ENCODE measurements at regions not wholly inside any gene's neighbourhood (a gene's known extent, or its start where the extent isn't known, plus 50 kb on each side); places are given as distances from the start of the nearest gene placed in this dataset.
"Not testable (repeated sequence)": the region's sequence is repeated elsewhere in the genome, so short reads cannot be mapped to it uniquely, and the experiment has no call there.

DNA sequence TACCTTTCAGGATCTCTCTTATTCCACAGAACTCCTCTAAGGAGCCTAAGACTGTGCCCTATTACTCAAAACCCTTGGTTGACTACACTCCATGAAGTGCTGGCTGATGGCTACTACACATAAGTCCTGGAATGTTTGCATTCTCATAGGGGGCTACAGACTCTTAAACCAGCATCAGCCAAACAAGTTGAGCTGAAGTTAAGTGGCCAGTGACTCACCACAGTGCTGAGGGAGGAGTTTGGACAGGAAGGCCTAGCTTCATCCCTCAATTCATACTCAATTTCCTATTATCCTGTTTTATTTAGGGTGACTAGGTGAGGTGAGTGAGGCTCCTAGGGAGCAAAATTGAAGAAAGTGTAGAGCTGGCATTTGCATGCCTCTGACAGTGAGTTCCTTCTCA, 246.7 kb downstream of the SMAD2 start:
- Mint-ChIP-seq H3K36me3 (no peaks in the 10 kb centered on the region), H3K27me3 (ENCODE audit: low read depth in 3 of 3) (peaks cover 0 to 3% (median 2%) of the 10 kb centered on the region in 3 donors), H3K4me1 (no peaks in the 10 kb centered on the region), H3K27ac (no peak overlapping the region), H3K9me3 (peaks cover 0 to 7% (median 0%) of the 10 kb centered on the region in 6 donors), H3K4me3 (no peak overlapping the region)
- no peak for DNase-seq

GRCh38 chr18:47682876-47683275, 247.6 kb downstream of the SMAD2 start:
- DNase-seq: no peak
- H3K4me1 Mint-ChIP-seq: no peaks in the 10 kb centered on the region
- H3K36me3 Mint-ChIP-seq: no peaks in the 10 kb centered on the region
- no peak overlapping the region for H3K27ac Mint-ChIP-seq
- H3K4me3 Mint-ChIP-seq: no peak overlapping the region
- peaks cover 0 to 4% (median 2%) of the 10 kb centered on the region in 3 donors for H3K27me3 Mint-ChIP-seq (ENCODE audit: low read depth in 3 of 3)
- peaks cover 0 to 7% (median 0%) of the 10 kb centered on the region in 6 donors for H3K9me3 Mint-ChIP-seq

DNA sequence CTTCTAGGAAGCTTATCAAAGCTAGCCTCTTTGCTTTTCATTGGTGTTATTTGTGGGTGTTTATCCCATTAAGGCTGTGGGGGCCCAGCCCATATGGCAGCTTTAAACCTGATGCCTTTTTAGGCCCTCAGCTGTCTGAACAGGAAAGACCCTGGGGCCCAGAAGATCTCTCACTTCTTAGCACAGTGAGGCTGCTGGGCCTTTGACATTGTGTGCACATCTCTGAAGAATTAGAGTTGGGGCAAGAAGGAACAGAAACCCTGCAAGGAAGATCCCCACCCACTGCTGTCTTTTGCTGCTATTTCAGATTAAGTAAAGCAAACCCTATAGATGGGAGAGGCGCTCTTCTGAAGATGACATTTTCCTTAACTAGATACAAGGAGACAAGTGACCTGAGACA, 250.0 kb downstream of the SMAD2 start:
- no peak overlapping the region for H3K4me3 Mint-ChIP-seq
- no peak overlapping the region for H3K27ac Mint-ChIP-seq
- peaks cover 0 to 3% (median 2%) of the 10 kb centered on the region in 3 donors for H3K27me3 Mint-ChIP-seq (ENCODE audit: low read depth in 3 of 3)
- H3K9me3 Mint-ChIP-seq: peaks cover 0 to 6% (median 0%) of the 10 kb centered on the region in 6 donors
- no peaks in the 10 kb centered on the region for H3K4me1 Mint-ChIP-seq
- no peak for DNase-seq
- H3K36me3 Mint-ChIP-seq: no peaks in the 10 kb centered on the region

DNA sequence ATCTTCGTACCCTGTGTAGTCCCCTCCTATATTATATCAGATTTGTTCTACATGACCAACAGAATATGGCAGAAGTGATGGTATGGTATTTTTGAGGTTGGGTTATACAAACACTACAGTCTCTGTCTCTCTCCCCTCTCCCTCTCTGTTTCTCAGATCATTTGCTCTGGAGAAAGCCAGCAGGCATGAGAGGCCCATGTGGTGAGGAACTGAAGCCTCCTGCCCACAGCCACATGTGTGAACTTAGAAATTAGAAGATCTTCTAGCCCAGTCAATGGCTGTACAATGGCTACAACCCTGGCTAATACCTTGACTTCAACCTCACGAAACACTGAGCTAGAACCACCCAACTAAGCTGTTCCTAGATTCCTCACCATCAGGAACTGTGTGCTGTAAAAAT, 250.6 kb downstream of the SMAD2 start:
- Mint-ChIP-seq H3K4me3 (no peak overlapping the region), H3K4me1 (no peaks in the 10 kb centered on the region), H3K9me3 (peaks cover 0 to 6% (median 0%) of the 10 kb centered on the region in 6 donors), H3K36me3 (no peaks in the 10 kb centered on the region), H3K27ac (no peak overlapping the region), H3K27me3 (ENCODE audit: low read depth in 3 of 3) (peaks cover 0 to 3% (median 2%) of the 10 kb centered on the region in 3 donors)
- DNase-seq: no peak

DNA sequence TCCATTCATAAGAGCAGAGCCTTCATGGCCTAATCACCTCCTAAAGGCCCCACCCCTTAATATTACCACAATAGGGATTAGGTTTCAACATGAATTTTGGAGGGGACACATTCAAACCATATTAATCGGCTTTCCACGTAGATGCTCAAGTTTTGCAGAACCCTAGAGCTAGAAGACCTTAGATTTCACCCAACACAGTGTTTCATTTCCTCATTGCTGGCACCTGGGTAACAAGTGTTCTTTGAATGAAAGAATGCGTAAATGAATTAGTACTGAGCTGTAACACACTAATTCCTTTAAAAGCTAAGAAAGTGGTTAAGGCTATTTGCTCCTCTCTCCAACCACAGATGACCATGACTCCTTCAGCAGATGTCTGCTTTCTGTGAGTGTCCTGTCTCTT, 252.5 kb downstream of the SMAD2 start:
- H3K4me1 Mint-ChIP-seq: no peaks in the 10 kb centered on the region

DNA sequence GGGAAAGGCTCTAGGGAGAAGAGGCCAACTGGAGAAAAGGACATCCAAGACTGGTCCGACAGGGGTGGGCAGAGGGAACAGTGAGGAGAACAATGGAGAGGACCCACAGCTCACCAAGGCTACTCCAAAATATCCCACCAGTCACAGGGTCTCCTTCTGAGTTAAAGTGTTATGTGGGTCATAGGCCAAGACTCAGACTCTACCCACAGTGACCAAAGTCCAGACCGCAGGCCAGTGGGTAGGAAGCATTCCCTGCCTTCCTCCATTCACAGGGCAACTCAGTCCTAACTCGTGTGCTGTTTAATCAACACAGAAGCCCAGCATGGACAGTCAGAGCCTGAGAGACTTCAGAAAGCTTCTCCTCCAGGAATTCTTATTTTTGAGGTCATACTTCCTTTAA, 260.6 kb downstream of the SMAD2 start:
- Mint-ChIP-seq H3K9me3 (peaks cover 0 to 2% (median 0%) of the 10 kb centered on the region in 6 donors), H3K27me3 (ENCODE audit: low read depth in 3 of 3) (peaks cover 0 to 11% (median 5%) of the 10 kb centered on the region in 3 donors), H3K4me1 (no peaks in the 10 kb centered on the region), H3K4me3 (no peak overlapping the region), H3K36me3 (no peaks in the 10 kb centered on the region), H3K27ac (no peak overlapping the region)
- DNase-seq: no peak

More for the DNA sequence above, 252.5 kb downstream of the SMAD2 start:
- no peaks in the 10 kb centered on the region for H3K36me3 Mint-ChIP-seq
- H3K27me3 Mint-ChIP-seq (ENCODE audit: low read depth in 3 of 3): peaks cover 0 to 3% (median 2%) of the 10 kb centered on the region in 3 donors
- peaks cover 0 to 6% (median 0%) of the 10 kb centered on the region in 6 donors for H3K9me3 Mint-ChIP-seq
- no peak for DNase-seq
- H3K4me3 Mint-ChIP-seq: no peak overlapping the region
- no peak overlapping the region for H3K27ac Mint-ChIP-seq

DNA sequence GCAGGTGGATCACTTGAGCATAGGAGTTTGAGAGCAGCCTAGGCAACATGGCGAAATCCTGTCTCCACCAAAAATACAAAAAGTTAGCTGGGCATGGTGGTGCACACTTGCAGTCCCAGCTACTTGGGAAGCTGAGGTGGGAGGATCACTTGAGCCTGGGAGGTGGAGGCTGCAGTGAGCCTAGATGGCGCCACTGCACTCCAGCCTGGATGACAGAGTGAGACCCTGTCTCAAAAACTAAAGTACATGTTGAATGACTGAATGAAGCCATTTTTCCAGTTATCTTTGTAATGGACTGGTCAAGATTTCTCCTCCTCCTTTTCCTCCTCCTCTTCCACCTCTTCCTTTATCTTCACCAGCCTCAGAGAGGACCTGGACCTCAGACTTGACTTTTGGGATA, 272.0 kb downstream of the SMAD2 start:
- H3K9me3 Mint-ChIP-seq: peaks cover 3 to 8% (median 5%) of the 10 kb centered on the region in 6 donors
- H3K4me1 Mint-ChIP-seq: no peaks in the 10 kb centered on the region
- H3K27me3 Mint-ChIP-seq (ENCODE audit: low read depth in 3 of 3): peaks cover 0 to 2% (median 0%) of the 10 kb centered on the region in 3 donors
- no peak for DNase-seq
- peaks cover 0 to 5% (median 0%) of the 10 kb centered on the region in 3 donors for H3K36me3 Mint-ChIP-seq
- H3K4me3 Mint-ChIP-seq: no peak overlapping the region
- no peak overlapping the region for H3K27ac Mint-ChIP-seq

- H3K27me3 Mint-ChIP-seq (ENCODE audit: low read depth in 3 of 3): peaks cover 0 to 3% (median 2%) of the 10 kb centered on the region in 3 donors
- no peak overlapping the region for H3K27ac Mint-ChIP-seq
- H3K36me3 Mint-ChIP-seq: peaks cover 0 to 4% (median 0%) of the 10 kb centered on the region in 3 donors
- DNase-seq: no peak
- no peaks in the 10 kb centered on the region for H3K4me1 Mint-ChIP-seq
- H3K9me3 Mint-ChIP-seq: peaks cover 1 to 6% (median 2%) of the 10 kb centered on the region in 6 donors
- H3K4me3 Mint-ChIP-seq: no peak overlapping the region
Observed at GRCh38 chr18:47654988-47655387, 275.5 kb downstream of the SMAD2 start.

DNA sequence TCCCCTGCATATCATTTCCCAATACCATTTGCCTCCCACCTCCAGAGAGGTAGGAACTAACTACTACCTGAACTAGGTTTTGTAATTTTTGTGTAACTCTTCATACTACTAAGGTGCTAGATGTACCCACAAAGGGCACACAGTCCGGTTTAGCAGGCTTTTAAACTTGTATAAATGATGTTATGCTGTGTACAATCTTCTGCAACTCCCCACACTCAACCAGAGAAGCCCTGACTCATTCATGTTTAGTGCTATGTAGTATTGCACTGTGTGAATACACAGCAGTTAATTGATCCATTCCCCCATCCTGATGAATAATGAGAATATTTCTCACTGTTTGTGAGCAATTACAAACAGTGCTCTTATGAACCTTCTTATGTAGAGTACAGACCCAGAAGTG, 285.6 kb downstream of the SMAD2 start:
- no peak for DNase-seq
- Mint-ChIP-seq H3K27me3 (ENCODE audit: low read depth in 3 of 3) (peaks cover 2 to 8% (median 4%) of the 10 kb centered on the region in 3 donors), H3K4me3 (no peak overlapping the region), H3K36me3 (no peaks in the 10 kb centered on the region), H3K4me1 (no peaks in the 10 kb centered on the region), H3K27ac (no peak overlapping the region), H3K9me3 (no peaks in the 10 kb centered on the region)

DNA sequence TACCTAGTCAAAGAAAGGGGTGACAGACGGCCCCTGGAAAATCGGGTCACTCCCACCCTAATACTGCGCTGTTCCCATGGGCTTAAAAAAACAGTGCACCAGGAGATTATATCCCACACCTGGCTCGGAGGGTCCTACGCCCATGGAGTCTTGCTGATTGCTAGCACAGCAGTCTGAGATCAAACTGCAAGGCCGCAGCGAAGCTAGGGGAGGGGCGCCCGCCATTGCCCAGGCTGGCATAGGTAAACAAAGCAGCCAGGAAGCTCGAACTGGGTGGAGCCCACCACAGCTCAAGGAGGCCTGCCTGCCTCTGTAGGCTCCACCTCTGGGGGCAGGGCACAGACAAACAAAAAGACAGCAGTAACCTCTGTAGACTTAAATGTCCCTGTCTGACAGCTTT, 292.9 kb downstream of the SMAD2 start:
- not testable (repeated sequence) for H3K9me3 Mint-ChIP-seq; H3K27me3 Mint-ChIP-seq (ENCODE audit: low read depth in 3 of 3); H3K36me3 Mint-ChIP-seq; H3K4me3 Mint-ChIP-seq; DNase-seq; H3K27ac Mint-ChIP-seq; H3K4me1 Mint-ChIP-seq

- Mint-ChIP-seq H3K36me3 (no peaks in the 10 kb centered on the region), H3K27me3 (ENCODE audit: low read depth in 3 of 3) (peaks cover 0 to 7% (median 5%) of the 10 kb centered on the region in 3 donors), H3K9me3 (peaks cover 0 to 4% (median 0%) of the 10 kb centered on the region in 6 donors), H3K27ac (no peak overlapping the region), H3K4me1 (no peaks in the 10 kb centered on the region), H3K4me3 (no peak overlapping the region)
- no peak for DNase-seq
Observed at GRCh38 chr18:47635416-47635815, 295.0 kb downstream of the SMAD2 start.

- no peak for DNase-seq
- Mint-ChIP-seq H3K9me3 (peaks cover 0 to 4% (median 0%) of the 10 kb centered on the region in 6 donors), H3K27ac (no peak overlapping the region), H3K36me3 (no peaks in the 10 kb centered on the region), H3K27me3 (ENCODE audit: low read depth in 3 of 3) (peaks cover 0 to 11% (median 5%) of the 10 kb centered on the region in 3 donors), H3K4me1 (no peaks in the 10 kb centered on the region), H3K4me3 (no peak overlapping the region)
Observed at GRCh38 chr18:47632970-47633635, 297.4 kb downstream of the SMAD2 start.

GRCh38 chr18:47628893-47629292, 301.6 kb downstream of the SMAD2 start:
- Mint-ChIP-seq H3K9me3 (peaks cover 0 to 4% (median under 1%) of the 10 kb centered on the region in 6 donors), H3K27ac (no peak overlapping the region), H3K4me1 (no peaks in the 10 kb centered on the region)

GRCh38 chr18:47628240-47628781, 302.1 kb downstream of the SMAD2 start:
- Mint-ChIP-seq H3K27ac (no peak overlapping the region), H3K4me1 (no peaks in the 10 kb centered on the region), H3K36me3 (no peaks in the 10 kb centered on the region), H3K9me3 (peaks cover 0 to 2% (median under 1%) of the 10 kb centered on the region in 6 donors), H3K27me3 (ENCODE audit: low read depth in 3 of 3) (peaks cover 2 to 8% (median 4%) of the 10 kb centered on the region in 3 donors), H3K4me3 (no peak overlapping the region)
- DNase-seq: no peak

More at GRCh38 chr18:47628893-47629292, 301.6 kb downstream of the SMAD2 start:
- peaks cover 3 to 9% (median 4%) of the 10 kb centered on the region in 3 donors for H3K27me3 Mint-ChIP-seq (ENCODE audit: low read depth in 3 of 3)
- H3K36me3 Mint-ChIP-seq: no peaks in the 10 kb centered on the region
- DNase-seq: no peak
- H3K4me3 Mint-ChIP-seq: no peak overlapping the region
